ENCODE measurements at regions not wholly inside any gene's neighbourhood (a gene's known extent, or its start where the extent isn't known, plus 50 kb on each side); places are given as distances from the start of the nearest gene placed in this dataset.

DNA sequence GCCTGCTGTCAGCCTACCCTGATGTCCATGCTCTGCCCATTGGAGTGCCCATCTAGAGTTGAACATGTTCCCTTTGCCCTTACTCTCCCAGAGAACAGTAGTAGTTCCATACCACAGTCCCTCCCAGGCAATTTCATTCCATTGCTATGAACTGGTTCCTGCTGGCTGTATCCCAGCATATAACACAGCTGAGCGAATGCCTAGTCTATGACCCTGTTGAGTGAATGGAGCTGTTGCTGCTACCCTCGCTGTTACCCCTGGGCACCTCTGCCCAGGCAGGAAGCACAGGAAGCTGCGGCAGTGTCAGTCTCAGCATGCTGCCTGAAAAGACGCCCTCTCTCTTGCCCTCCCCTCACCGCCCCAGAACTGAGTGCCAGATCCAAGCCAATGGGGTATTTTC is 73.3 kb downstream of the SOX3 start:
- TF ChIP-seq, protein P1, sequence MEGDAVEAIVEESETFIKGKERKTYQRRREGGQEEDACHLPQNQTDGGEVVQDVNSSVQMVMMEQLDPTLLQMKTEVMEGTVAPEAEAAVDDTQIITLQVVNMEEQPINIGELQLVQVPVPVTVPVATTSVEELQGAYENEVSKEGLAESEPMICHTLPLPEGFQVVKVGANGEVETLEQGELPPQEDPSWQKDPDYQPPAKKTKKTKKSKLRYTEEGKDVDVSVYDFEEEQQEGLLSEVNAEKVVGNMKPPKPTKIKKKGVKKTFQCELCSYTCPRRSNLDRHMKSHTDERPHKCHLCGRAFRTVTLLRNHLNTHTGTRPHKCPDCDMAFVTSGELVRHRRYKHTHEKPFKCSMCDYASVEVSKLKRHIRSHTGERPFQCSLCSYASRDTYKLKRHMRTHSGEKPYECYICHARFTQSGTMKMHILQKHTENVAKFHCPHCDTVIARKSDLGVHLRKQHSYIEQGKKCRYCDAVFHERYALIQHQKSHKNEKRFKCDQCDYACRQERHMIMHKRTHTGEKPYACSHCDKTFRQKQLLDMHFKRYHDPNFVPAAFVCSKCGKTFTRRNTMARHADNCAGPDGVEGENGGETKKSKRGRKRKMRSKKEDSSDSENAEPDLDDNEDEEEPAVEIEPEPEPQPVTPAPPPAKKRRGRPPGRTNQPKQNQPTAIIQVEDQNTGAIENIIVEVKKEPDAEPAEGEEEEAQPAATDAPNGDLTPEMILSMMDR (conservative IDR thresholded peaks at IDR 0.05; ENCODE audit: low read length): no peak
- no peak for TF ChIP-seq EZH2phosphoT487 (IDR thresholded peaks at IDR 0.05; ENCODE audit: borderline replicate concordance)
